PFSK-1 (cell line): ENCODE measurements at regions not wholly inside any gene's neighbourhood (a gene's known extent, or its start where the extent isn't known, plus 50 kb on each side); places are given as distances from the start of the nearest gene placed in this dataset.

Source experiments
- POLR2AphosphoS5 ChIP-seq: IDR thresholded peaks from 2 replicates; pipeline ENCODE4 v1.6.1; 2012; ENCODE audit warnings: low read depth, mild to moderate bottlenecking, control low read depth, low read length, moderate library complexity
- SIN3A ChIP-seq: IDR thresholded peaks from 2 replicates; pipeline ENCODE4 v1.6.1; 2012; ENCODE audit warnings: mild to moderate bottlenecking, low read length, moderate library complexity, borderline replicate concordance; ENCODE audit not compliant: insufficient read depth
- TAF1 ChIP-seq: IDR thresholded peaks from 2 replicates; pipeline ENCODE4 v1.6.1; 2012; ENCODE audit warnings: low read length, control low read depth, borderline replicate concordance; ENCODE audit not compliant: insufficient read depth

DNA sequence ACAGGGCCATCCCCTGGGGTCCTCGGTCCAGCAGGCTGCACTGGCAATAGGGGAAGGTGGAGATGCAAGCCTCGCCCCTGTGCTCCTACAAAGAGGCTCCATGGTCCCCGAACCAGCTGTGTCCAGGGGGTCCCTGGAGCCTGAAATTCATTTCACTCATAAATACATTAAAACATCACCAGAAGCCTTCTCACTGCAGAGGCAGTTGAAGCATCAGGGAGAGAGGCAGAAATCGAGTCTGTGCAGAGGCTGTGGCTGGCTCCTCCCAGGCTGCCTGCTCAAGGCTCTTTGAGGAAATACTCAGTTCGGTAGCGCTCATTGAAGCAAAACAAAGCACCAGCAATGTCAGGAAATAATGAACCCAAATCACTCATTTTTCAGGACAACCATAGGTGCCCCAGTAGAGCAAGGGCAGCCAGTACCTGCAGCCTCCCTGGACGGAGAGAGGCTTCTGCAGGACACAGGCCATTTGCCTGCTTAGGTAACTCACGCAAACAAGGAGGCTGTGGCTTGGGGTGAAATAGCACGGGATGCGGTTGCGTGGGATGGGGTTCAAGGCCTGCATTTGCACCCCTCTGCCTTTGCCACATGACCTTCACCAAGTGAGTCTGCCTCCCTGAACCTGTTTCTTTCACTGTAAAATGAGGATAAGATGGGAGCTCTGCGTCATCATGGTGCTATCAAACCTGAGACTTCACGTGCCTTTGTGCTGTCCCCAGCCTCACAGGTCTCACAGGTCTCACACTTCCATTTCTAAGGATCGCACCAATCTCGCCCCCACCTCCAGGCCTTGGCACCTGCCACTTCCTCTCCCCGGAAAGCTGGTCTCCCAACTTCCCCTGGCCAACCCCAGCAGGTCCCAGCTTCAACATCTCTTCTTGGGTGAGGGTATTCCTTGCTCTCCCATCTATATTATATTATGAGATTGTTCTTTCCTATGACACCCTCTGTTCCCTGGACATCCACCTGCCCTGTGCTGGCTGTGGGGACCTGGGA lies 84.3 kb upstream of the SHISAL1 start:
- TF ChIP-seq SIN3A (no peak), TAF1 (no peak), POLR2AphosphoS5 (no peak)
